HEK293T (cell line): ENCODE measurements at regions not wholly inside any gene's neighbourhood (a gene's known extent, or its start where the extent isn't known, plus 50 kb on each side); places are given as distances from the start of the nearest gene placed in this dataset.

ENCODE experiments used
- ARNT ChIP-seq: fragments of 450-650 bp; IDR thresholded peaks from 2 replicates; pipeline ENCODE4 v1.6.1; 2017; ENCODE audit warnings: mild to moderate bottlenecking
- FOXA1 ChIP-seq: fragments of 450-650 bp; IDR thresholded peaks from 2 replicates; pipeline ENCODE4 v1.6.1; 2016; ENCODE audit warnings: mild to moderate bottlenecking
- FOXK2 ChIP-seq: fragments of 450-650 bp; IDR thresholded peaks from 2 replicates; pipeline ENCODE4 v1.6.1; 2016; ENCODE audit warnings: mild to moderate bottlenecking
- LEF1 ChIP-seq: fragments of 450-650 bp; IDR thresholded peaks from 2 replicates; pipeline ENCODE4 v1.6.1; 2017; ENCODE audit warnings: mild to moderate bottlenecking, borderline replicate concordance
- TARDBP ChIP-seq: fragments of 450-650 bp; IDR thresholded peaks from 2 replicates; pipeline ENCODE4 v1.6.1; 2016
- ZNF384 ChIP-seq: fragments of 450-650 bp; IDR thresholded peaks from 2 replicates; pipeline ENCODE4 v1.6.1; 2016

- no peak for TF ChIP-seq LEF1
- TF ChIP-seq ZNF384: no peak
- no peak for TF ChIP-seq FOXA1
- TF ChIP-seq FOXK2: no peak
- TF ChIP-seq ARNT: no peak
- no peak for TF ChIP-seq TARDBP
Observed at GRCh38 chr17:72591289-72592241, 470.7 kb downstream of the SOX9 start.
